Breast epithelium (tissue), 4 donors: ENCODE measurements at regions not wholly inside any gene's neighbourhood (a gene's known extent, or its start where the extent isn't known, plus 50 kb on each side); places are given as distances from the start of the nearest gene placed in this dataset.

Source experiments
- DNase-seq, 2 donors: peaks; one replicate each; pipeline ENCODE4 v3.0.0-alpha.2; 2019; ENCODE audit warnings: low spot score in 2 of 2
- H3K27ac ChIP-seq, 2 donors: fragments of 200-600 bp; sonication (generic) in 1 of 2; one replicate each; pipeline ENCODE4 v1.5.1; 2016 to 2019; ENCODE audit warnings: mild to moderate bottlenecking in 1 of 2
- H3K27me3 ChIP-seq, 2 donors: fragments of 200-600 bp; sonication (generic) in 1 of 2; one replicate each; pipeline versions ENCODE4 v1.5.1 to v1.6.0; 2017 to 2019; ENCODE audit warnings: control low read depth in 1 of 2, mild to moderate bottlenecking in 1 of 2
- H3K36me3 ChIP-seq: fragments of 200-600 bp; one replicate; pipeline ENCODE4 v1.5.1; 2019
- H3K4me1 ChIP-seq, 2 donors: fragments of 200-600 bp; sonication (generic); one replicate each; pipeline ENCODE4 v1.5.1; 2016 to 2019; ENCODE audit warnings: control low read depth in 1 of 2
- H3K4me3 ChIP-seq, 3 donors: fragments of 200-600 bp; sonication (generic); 1 replicate in 2 of 3; 2 replicates in 1 of 3; pipeline ENCODE4 v1.5.1; 2016 to 2019; ENCODE audit warnings: mild to moderate bottlenecking in 3 of 3, moderate library complexity in 2 of 3
- H3K9me3 ChIP-seq, 2 donors: fragments of 200-600 bp; sonication (generic) in 1 of 2; one replicate each; pipeline ENCODE4 v1.5.1; 2016 to 2019; ENCODE audit warnings: control low read depth in 1 of 2
- POLR2A ChIP-seq: fragments of 450-650 bp; IDR thresholded peaks from one replicate; pipeline ENCODE4 v1.6.1; 2016; ENCODE audit warnings: antibody characterized with exemption, mild to moderate bottlenecking, moderate library complexity
- POLR2AphosphoS5 ChIP-seq, 3 donors: sonication (generic); formaldehyde crosslinking; IDR thresholded peaks; one replicate each; pipeline ENCODE4 v1.6.1; 2017; ENCODE audit warnings: antibody characterized with exemption in 3 of 3
- intact Hi-C: fragments of 100-400 bp; cut with DNase I; formaldehyde crosslinking; loops from one replicate; pipeline ENCODE4 v1.15.1; 2023; ENCODE audit warnings: low total_unique reads
- TF ChIP-seq, protein P1 (sequence below), 3 donors: fragments of 450-650 bp; IDR thresholded peaks; one replicate each; pipeline ENCODE4 v1.5.1; 2016 to 2017; ENCODE audit warnings: antibody characterized with exemption in 3 of 3, mild to moderate bottlenecking in 3 of 3, moderate library complexity in 3 of 3

DNA sequence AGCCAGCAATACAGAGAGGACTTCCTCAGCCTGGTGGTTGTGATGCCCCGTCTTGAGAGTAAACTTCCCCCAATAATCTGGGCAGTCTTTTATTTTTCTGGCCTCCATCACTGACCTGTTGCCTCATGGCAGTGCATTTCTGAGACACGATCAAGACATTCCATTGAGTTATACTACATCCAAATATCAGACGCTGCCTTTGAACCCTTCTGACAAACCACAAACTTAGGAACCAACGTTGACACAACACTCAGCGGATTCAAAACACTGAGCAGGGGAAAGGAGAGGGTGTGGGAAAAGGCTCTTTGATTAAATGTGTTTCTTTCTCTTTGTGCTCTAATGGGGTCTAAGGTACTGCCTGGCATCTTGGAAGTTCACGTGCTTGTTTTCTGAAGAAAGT, 100.7 kb upstream of the TBX5 start:
- H3K4me3 ChIP-seq: no peak overlapping the region
- H3K36me3 ChIP-seq: no peaks in the 10 kb centered on the region
- H3K27me3 ChIP-seq: peaks cover 0 to 19% of the 10 kb centered on the region in 2 donors
- DNase-seq: no peak
- no peaks in the 10 kb centered on the region for H3K4me1 ChIP-seq
- TF ChIP-seq, protein P1, sequence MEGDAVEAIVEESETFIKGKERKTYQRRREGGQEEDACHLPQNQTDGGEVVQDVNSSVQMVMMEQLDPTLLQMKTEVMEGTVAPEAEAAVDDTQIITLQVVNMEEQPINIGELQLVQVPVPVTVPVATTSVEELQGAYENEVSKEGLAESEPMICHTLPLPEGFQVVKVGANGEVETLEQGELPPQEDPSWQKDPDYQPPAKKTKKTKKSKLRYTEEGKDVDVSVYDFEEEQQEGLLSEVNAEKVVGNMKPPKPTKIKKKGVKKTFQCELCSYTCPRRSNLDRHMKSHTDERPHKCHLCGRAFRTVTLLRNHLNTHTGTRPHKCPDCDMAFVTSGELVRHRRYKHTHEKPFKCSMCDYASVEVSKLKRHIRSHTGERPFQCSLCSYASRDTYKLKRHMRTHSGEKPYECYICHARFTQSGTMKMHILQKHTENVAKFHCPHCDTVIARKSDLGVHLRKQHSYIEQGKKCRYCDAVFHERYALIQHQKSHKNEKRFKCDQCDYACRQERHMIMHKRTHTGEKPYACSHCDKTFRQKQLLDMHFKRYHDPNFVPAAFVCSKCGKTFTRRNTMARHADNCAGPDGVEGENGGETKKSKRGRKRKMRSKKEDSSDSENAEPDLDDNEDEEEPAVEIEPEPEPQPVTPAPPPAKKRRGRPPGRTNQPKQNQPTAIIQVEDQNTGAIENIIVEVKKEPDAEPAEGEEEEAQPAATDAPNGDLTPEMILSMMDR (IDR thresholded peaks at IDR 0.05): no peak
- no peak for TF ChIP-seq POLR2A
- TF ChIP-seq POLR2AphosphoS5 (IDR thresholded peaks at IDR 0.05): no peak
- intact Hi-C loops: no loop called here
- H3K27ac ChIP-seq: no peak overlapping the region
- H3K9me3 ChIP-seq: no peaks in the 10 kb centered on the region

DNA sequence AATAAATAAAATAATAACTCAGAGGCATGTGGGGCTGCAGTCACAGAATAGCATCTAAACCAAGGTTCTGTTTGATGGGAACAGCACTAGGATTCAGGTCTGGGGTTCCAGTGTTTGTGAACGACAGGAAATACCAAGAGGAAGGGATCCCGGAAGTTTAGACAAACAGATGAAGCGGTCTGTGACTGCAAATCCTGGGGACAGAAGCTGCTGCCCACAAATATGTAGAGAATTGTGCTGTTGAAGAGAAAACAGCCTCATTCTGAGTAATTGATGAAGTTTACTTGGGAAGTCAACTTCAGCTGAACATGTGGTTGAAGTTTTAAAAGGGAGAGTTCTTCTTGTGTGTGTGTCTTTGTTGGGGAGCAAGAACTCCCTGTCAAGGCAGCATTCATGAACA, 98.4 kb upstream of the TBX5 start:
- H3K4me1 ChIP-seq: no peaks in the 10 kb centered on the region
- no peaks in the 10 kb centered on the region for H3K9me3 ChIP-seq
- TF ChIP-seq POLR2AphosphoS5 (IDR thresholded peaks at IDR 0.05) (no peak), POLR2A (no peak)
- TF ChIP-seq, protein P1 (IDR thresholded peaks at IDR 0.05): no peak
- H3K4me3 ChIP-seq: no peak overlapping the region
- intact Hi-C loops: no loop called here
- H3K36me3 ChIP-seq: no peaks in the 10 kb centered on the region
- H3K27me3 ChIP-seq: peaks cover 0 to 37% of the 10 kb centered on the region in 2 donors
- DNase-seq: no peak
- no peak overlapping the region for H3K27ac ChIP-seq

DNA sequence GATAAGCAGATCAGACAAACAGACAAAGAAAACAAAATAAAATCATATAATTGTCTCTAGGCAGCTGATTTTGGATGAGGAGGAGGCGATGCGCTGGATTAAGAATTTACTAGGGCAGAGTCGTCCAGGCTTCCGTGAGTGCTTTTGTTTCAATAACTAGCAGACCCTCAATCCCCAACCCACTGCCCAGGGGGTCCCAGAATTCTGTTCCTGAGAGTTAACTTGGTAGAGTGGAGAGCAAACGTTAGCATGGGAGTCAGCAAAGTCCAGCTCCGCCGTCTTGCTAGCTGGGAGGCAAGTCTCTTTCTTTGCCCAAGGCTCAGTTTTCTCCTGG, 95.5 kb upstream of the TBX5 start:
- Histone ChIP-seq H3K4me3 (no peak overlapping the region), H3K27ac (no peak overlapping the region), H3K36me3 (no peaks in the 10 kb centered on the region), H3K27me3 (peaks cover 0 to 64% of the 10 kb centered on the region in 2 donors), H3K9me3 (no peaks in the 10 kb centered on the region), H3K4me1 (no peaks in the 10 kb centered on the region)
- TF ChIP-seq POLR2A: no peak
- no peak for DNase-seq
- intact Hi-C loops: no loop called here

DNA sequence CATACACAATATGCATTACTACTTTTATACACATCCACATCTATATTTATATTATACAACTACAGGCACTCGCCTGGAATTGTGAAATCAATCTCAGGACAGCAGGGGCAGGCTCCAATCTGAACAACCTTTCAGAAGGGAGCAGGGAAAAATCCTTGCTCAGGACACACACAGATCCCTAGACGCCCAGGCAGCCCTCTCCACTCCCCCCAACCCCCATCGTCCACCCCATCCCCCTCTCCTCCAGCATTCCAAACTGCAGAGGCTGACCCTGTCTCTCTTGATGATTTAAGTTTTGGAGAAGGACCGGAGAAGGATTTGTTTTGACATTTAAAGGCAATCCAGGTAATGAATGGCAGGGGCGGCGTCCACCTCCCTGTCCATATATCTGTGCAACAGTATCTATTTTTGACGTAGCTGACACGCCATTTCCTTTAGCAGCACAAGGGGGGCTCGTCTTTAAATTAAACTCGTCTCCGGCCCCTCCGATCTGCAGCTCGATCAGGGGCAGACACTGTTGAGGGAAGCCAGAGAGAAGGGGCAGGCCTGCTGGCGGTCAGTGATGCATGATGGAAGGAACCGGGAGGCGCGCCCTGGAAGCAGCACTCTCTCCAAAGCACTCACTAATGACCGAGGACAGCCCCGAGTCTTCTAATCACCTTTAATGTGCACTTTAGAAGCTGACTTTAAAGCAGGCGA, 95.0 kb upstream of the TBX5 start:
- no peaks in the 10 kb centered on the region for H3K4me1 ChIP-seq
- H3K27ac ChIP-seq: no peak overlapping the region
- DNase-seq: no peak
- intact Hi-C loops: no loop called here
- no peak for TF ChIP-seq POLR2AphosphoS5 (IDR thresholded peaks at IDR 0.05)
- TF ChIP-seq POLR2A: no peak
- TF ChIP-seq, protein P1 (IDR thresholded peaks at IDR 0.05): no peak
- H3K4me3 ChIP-seq: no peak overlapping the region
- H3K36me3 ChIP-seq: no peaks in the 10 kb centered on the region
- H3K27me3 ChIP-seq: peaks cover 0 to 64% of the 10 kb centered on the region in 2 donors
- no peaks in the 10 kb centered on the region for H3K9me3 ChIP-seq

DNA sequence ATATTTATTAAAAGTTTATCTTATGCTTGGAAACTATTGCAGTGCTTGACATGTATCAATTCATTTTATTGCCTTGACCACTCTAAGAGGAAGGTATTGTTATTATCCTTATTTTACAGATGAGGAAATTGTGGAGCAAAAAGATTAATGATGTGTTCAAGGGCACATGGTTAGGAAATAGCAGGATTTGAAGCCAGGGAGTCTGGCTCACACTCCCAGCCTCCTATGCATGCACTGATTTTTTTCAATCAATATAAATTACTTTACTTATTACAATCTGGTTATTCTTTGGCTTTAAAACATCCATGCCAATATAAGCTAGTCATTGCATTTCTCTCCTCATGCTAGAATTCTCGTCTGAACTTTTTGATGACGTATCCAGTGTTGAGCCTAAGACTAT, 94.2 kb upstream of the TBX5 start:
- no peak for TF ChIP-seq POLR2A
- TF ChIP-seq POLR2AphosphoS5 (IDR thresholded peaks at IDR 0.05): no peak
- TF ChIP-seq, protein P1 (IDR thresholded peaks at IDR 0.05): no peak
- H3K27me3 ChIP-seq: peaks cover 0 to 59% of the 10 kb centered on the region in 2 donors
- H3K36me3 ChIP-seq: no peaks in the 10 kb centered on the region
- no peak for DNase-seq
- H3K27ac ChIP-seq: no peak overlapping the region
- intact Hi-C loops: no loop called here
- no peaks in the 10 kb centered on the region for H3K9me3 ChIP-seq
- H3K4me1 ChIP-seq: no peaks in the 10 kb centered on the region
- H3K4me3 ChIP-seq: no peak overlapping the region

DNA sequence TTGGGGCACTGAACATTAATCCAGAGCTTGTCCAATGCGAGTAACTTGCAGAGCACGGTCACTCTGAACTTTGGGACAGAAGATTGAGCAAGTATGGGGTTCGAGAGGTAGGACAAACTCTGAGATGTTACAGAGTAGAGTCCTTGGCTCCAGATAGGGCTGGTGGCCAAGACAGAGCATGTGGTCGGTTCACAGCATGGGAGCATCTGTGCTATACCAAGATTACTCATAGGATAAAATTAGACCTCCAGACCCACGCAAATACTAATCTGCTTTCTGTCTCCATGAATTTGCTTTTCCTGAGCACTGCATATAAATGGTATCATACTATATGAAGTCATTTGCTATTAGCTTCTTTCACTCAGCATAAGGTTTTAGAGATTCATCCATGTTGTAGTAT, 93.4 kb upstream of the TBX5 start:
- H3K27ac ChIP-seq: no peak overlapping the region
- DNase-seq: no peak
- no peaks in the 10 kb centered on the region for H3K4me1 ChIP-seq
- H3K27me3 ChIP-seq: peaks cover 0 to 64% of the 10 kb centered on the region in 2 donors
- TF ChIP-seq POLR2AphosphoS5 (IDR thresholded peaks at IDR 0.05) (no peak), POLR2A (no peak)
- TF ChIP-seq, protein P1 (IDR thresholded peaks at IDR 0.05): no peak
- H3K4me3 ChIP-seq: no peak overlapping the region
- intact Hi-C loops: no loop called here
- H3K36me3 ChIP-seq: no peaks in the 10 kb centered on the region
- no peaks in the 10 kb centered on the region for H3K9me3 ChIP-seq
